ENCODE measurements at regions not wholly inside any gene's neighbourhood (a gene's known extent, or its start where the extent isn't known, plus 50 kb on each side); places are given as distances from the start of the nearest gene placed in this dataset.

DNA sequence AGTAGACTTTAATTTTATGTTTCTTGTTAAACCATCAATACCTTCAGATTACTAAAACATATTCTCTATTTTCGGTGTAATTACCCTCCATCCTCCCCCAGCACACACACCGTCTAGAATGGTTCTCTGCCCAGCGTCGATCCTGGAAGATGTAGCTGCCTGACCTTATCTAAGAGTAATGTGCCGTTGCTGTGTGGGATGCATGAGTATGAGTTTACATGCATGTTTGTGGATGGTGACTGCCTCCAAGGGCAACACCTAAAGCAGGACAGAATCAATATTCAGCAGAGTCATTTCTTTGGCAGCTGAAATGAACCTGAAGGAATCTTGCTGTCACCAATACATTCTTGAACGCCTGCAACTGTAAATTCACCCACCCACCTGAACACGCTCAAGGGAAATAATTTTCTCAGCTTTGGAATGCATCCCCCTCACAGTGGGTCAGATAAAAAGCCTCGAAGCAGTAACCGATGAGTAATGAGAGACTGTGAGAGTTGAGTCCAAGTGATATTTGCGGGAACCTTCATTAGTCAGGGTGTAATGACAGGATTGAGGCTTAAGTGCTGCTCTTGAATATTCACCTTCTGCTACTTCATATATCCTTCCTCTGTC lies 155.8 kb upstream of the RND3 start:
- Histone ChIP-seq H3K9me3 (ENCODE audit: insufficient read depth, low read length) (no peaks in the 10 kb centered on the region), H4K20me1 (ENCODE audit: insufficient read depth, low read length) (no peaks in the 10 kb centered on the region), H3K27ac (ENCODE audit: low read length) (no peak overlapping the region), H3K4me2 (ENCODE audit: low read length) (no peak overlapping the region), H3K79me2 (ENCODE audit: low read length) (no peaks in the 10 kb centered on the region), H3K9ac (ENCODE audit: low read length) (no peak overlapping the region), H3K36me3 (replicated peaks; ENCODE audit: low read depth, low read length) (no peaks in the 10 kb centered on the region), H3K4me3 (ENCODE audit: low read length) (no peak overlapping the region), H3K27me3 (ENCODE audit: low read depth, low read length) (no peaks in the 10 kb centered on the region), H2AFZ (ENCODE audit: low read depth, low read length) (no peak overlapping the region), H3K4me1 (ENCODE audit: low read length) (peaks cover 13% of the 10 kb centered on the region)
- TF ChIP-seq EZH2phosphoT487 (IDR thresholded peaks at IDR 0.05; ENCODE audit: low read depth) (no peak), CTCF (IDR thresholded peaks at IDR 0.05; ENCODE audit: low read depth, low read length) (no peak)

- H3K36me3 ChIP-seq (replicated peaks; ENCODE audit: low read depth, low read length) = no peaks in the 10 kb centered on the region
- H4K20me1 ChIP-seq (ENCODE audit: insufficient read depth, low read length) = no peaks in the 10 kb centered on the region
- H3K79me2 ChIP-seq (ENCODE audit: low read length) = no peaks in the 10 kb centered on the region
- no peaks in the 10 kb centered on the region for H3K27me3 ChIP-seq (ENCODE audit: low read depth, low read length)
- H3K9me3 ChIP-seq (ENCODE audit: insufficient read depth, low read length) = no peaks in the 10 kb centered on the region
- H3K4me2 ChIP-seq (ENCODE audit: low read length) = no peak overlapping the region; the same call in 1 of the 2 replicates
- H3K27ac ChIP-seq (ENCODE audit: low read length) = no peak overlapping the region
- TF ChIP-seq EZH2phosphoT487 (IDR thresholded peaks at IDR 0.05; ENCODE audit: low read depth) = no peak
- no peak for TF ChIP-seq CTCF (IDR thresholded peaks at IDR 0.05; ENCODE audit: low read depth, low read length)
- peak overlapping the region; percentile 39; the same call in 1 of the 2 replicates for H2AFZ ChIP-seq (ENCODE audit: low read depth, low read length)
- no peaks in the 10 kb centered on the region for H3K4me1 ChIP-seq (ENCODE audit: low read length)
- no peak overlapping the region for H3K9ac ChIP-seq (ENCODE audit: low read length)
- H3K4me3 ChIP-seq (ENCODE audit: low read length) = no peak overlapping the region
These were observed 152.6 kb upstream of the RND3 start for GRCh38 chr2:150640039-150640438.

DNA sequence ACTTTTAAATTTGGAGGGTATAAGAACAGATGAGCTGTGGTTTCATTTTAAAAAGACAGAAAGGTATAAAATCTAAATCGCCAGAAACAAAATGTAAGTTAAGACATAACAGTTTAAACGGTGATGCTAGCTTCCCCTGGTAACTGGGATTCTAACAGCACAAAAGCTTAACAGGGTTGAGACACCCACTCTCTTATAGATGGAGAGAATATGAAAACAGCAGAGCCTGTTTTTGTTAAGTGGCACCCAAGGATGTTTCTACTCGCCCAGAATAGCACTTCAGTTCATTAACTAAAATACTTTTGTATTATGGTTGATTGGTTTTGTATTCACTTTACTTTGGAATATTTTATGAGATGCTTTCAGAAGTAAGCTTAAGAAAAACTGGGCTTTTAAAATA lies 151.9 kb upstream of the RND3 start:
- H3K27me3 ChIP-seq (ENCODE audit: low read depth, low read length) = no peaks in the 10 kb centered on the region
- no peaks in the 10 kb centered on the region for H3K36me3 ChIP-seq (replicated peaks; ENCODE audit: low read depth, low read length)
- H4K20me1 ChIP-seq (ENCODE audit: insufficient read depth, low read length) = no peaks in the 10 kb centered on the region
- TF ChIP-seq CTCF (IDR thresholded peaks at IDR 0.05; ENCODE audit: low read depth, low read length) = no peak
- no peak for TF ChIP-seq EZH2phosphoT487 (IDR thresholded peaks at IDR 0.05; ENCODE audit: low read depth)
- no peaks in the 10 kb centered on the region for H3K79me2 ChIP-seq (ENCODE audit: low read length)
- H3K4me2 ChIP-seq (ENCODE audit: low read length) = no peak overlapping the region; the same call in 1 of the 2 replicates
- no peaks in the 10 kb centered on the region for H3K4me1 ChIP-seq (ENCODE audit: low read length)
- peak overlapping the region; percentile 39; the same call in 1 of the 2 replicates for H2AFZ ChIP-seq (ENCODE audit: low read depth, low read length)
- no peak overlapping the region for H3K9ac ChIP-seq (ENCODE audit: low read length)
- no peaks in the 10 kb centered on the region for H3K9me3 ChIP-seq (ENCODE audit: insufficient read depth, low read length)
- no peak overlapping the region for H3K27ac ChIP-seq (ENCODE audit: low read length)
- H3K4me3 ChIP-seq (ENCODE audit: low read length) = no peak overlapping the region

DNA sequence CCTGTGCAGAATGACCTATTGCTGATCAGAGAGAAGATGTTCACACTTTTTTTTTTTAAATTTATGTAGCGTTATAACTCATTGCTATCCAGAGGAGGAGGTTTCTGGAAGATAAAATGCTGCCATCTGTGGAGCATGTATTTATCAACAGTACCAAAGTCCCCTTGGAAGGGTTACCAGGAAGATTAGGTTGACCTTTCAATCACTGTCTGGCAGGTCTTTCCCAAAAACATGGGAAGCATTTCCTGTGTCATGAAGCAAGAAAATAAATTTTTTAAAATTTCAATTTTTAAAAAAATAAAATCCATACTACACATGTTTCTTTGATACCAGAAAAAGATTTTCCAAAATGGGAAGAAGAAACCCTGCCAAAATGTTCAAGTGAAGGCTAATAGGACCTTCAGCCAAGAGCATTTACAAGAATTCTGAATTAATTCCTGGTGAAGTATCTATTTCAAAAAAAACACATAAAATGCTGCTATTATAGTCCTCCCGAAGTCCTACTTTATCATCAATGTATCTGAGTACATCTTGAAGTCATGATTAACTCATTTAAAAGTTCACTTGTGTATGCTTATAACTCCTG lies 143.9 kb upstream of the RND3 start:
- no peak overlapping the region for H3K9ac ChIP-seq (ENCODE audit: low read length)
- no peaks in the 10 kb centered on the region for H3K36me3 ChIP-seq (replicated peaks; ENCODE audit: low read depth, low read length)
- no peaks in the 10 kb centered on the region for H4K20me1 ChIP-seq (ENCODE audit: insufficient read depth, low read length)
- H2AFZ ChIP-seq (ENCODE audit: low read depth, low read length) = no peak overlapping the region
- H3K4me2 ChIP-seq (ENCODE audit: low read length) = no peak overlapping the region
- H3K79me2 ChIP-seq (ENCODE audit: low read length) = no peaks in the 10 kb centered on the region
- no peaks in the 10 kb centered on the region for H3K4me1 ChIP-seq (ENCODE audit: low read length)
- H3K27ac ChIP-seq (ENCODE audit: low read length) = no peak overlapping the region
- TF ChIP-seq CTCF (IDR thresholded peaks at IDR 0.05; ENCODE audit: low read depth, low read length) (no peak), EZH2phosphoT487 (IDR thresholded peaks at IDR 0.05; ENCODE audit: low read depth) (no peak)
- H3K27me3 ChIP-seq (ENCODE audit: low read depth, low read length) = no peaks in the 10 kb centered on the region
- no peak overlapping the region for H3K4me3 ChIP-seq (ENCODE audit: low read length)
- no peaks in the 10 kb centered on the region for H3K9me3 ChIP-seq (ENCODE audit: insufficient read depth, low read length)

Data from OCI-LY3 (cell line).